NCI-H1105 (cell line): ENCODE measurements at regions not wholly inside any gene's neighbourhood (a gene's known extent, or its start where the extent isn't known, plus 50 kb on each side); places are given as distances from the start of the nearest gene placed in this dataset.
"Not testable (repeated sequence)": the region's sequence is repeated elsewhere in the genome, so short reads cannot be mapped to it uniquely, and the experiment has no call there.

Experiments
- DNase-seq: peaks from one replicate; lab custom pipeline; 2025; lab: John Stamatoyannopoulos, UW

DNA sequence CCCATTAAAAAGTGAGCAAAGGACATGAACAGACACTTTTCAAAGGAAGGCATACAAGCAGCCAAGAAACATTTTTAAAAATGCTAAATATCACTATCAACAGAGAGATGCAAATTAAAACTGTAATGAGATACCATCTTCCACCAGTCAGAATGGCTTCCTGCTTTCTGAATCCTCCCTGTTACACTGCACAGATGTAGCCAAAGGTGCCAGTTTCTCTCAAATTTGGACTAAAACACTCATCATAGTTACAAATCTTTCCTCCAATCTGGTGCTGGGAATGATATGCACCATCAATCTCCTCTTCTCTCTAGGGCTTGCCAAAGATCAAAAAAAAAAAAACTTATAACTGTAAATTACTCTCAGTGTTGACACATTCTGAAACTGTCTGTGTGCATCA, 311.8 kb upstream of the CLEC14A start:
- DNase-seq: no peak

GRCh38 chr14:38561657-38562056, 305.8 kb upstream of the CLEC14A start:
- no peak for DNase-seq

DNA sequence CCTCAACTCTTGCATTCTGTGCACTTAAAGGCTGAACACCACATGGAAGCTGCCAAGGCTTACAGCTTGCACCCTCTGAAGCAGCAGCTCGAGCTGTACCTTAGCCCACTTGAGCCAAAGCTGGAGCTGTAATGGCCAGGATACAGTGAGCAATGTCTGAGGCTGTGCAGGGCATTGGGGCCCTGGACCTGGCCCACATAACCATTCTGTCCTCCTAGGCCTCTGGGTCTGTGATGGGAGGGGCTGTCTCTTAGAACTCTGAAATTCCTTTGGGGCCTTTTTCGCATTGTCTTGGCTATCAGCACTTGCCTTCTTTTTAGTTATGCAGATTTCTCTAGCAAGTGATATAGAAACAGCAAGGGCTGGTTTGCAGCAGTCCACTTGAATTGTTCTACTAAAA, 303.8 kb upstream of the CLEC14A start:
- no peak for DNase-seq

GRCh38 chr14:38557391-38557790, 301.5 kb upstream of the CLEC14A start:
- DNase-seq: not testable (repeated sequence)

GRCh38 chr14:38556252-38556651, 300.4 kb upstream of the CLEC14A start:
- no peak for DNase-seq

DNA sequence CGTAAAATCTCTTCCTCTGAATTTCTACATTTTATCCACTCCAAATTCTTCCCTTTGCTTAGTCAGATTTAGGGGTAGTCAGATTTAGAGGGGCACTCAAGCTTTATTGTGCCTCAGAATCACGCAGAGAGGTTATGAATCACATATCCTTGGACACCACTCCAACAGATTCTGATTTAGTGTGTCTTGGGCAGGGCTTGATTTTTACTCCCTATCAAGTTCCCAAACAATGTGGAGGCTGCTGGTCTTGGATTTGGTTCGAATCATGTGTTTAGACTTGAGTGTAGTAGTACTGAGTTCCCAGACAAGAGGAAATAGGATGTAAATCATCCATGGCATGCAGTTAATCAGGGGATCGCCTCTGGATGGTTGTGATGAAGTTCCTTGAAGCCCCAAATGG, 298.1 kb upstream of the CLEC14A start:
- no peak for DNase-seq

DNA sequence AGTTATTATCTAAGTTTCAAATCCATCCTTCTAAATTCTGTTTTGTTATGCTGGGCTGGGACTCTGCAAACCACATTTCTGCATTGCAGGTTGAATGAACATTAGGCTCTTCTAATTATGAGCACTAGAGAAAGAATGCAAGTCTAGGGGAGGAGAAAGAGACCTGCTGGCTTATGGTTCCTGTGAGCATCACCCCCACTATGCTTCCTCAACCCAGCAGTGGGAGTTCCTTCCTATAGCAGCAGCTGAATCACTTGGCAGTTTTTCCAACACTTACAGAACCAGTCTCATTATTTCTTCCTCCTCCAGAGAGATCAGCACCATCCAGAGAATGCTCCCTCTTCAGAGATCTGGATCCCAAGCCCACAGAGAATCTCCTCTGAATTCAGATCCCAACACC, 297.7 kb upstream of the CLEC14A start:
- no peak for DNase-seq

GRCh38 chr14:38549564-38549963, 293.7 kb upstream of the CLEC14A start:
- no peak for DNase-seq

- DNase-seq: no peak
Observed at GRCh38 chr14:38547961-38548490, 292.1 kb upstream of the CLEC14A start.

DNA sequence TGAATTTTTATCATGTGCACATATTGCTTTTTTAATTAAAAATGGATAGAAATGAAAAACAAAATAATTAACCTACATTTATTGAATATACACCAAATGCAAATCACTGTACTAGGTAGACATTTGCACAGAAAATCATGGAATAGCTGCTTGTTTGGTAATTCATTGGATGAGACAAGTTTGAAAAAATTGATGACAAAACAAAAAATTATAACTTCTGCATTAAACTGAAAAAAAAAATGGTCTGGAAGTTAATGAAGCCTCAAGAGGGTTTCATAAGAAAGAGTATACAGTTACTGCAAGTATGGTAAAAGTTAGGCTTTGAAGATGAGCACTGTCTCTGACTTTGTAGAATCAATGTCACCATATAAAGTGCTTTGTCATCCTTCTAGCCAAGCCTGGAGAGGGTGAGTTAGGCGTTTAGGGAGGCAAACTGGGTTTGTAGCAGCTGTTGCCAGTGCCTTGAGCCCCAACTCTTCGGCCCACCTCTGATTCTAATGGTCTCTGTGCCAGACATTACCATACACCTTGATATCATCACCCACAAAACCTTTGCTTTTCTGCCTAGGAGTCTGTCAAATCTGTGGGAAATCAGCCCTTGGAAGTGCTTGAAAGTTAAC, 291.1 kb upstream of the CLEC14A start:
- DNase-seq: no peak

GRCh38 chr14:38544776-38545175, 288.9 kb upstream of the CLEC14A start:
- DNase-seq: no peak

DNA sequence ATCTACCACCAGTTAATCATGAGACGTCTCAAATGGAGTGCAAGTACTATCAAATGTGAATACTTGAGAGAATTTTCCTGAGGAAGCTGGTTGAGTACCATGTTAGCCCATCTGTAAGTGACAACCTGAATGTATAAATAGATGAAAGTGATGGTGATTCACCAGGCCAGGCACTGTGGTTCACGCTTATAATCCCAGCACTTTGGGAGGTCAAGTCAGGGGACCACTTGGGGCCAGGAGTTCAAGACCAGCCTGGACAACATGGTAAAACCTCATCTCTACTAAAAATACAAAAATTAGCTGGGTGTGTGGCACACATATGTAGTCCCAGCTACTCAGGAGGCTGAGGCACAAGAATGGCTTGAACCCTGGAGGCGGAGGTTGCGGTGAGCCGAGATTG, 288.0 kb upstream of the CLEC14A start:
- DNase-seq: not testable (repeated sequence)

GRCh38 chr14:38538053-38538452, 282.2 kb upstream of the CLEC14A start:
- not testable (repeated sequence) for DNase-seq

GRCh38 chr14:38536376-38537038, 280.6 kb upstream of the CLEC14A start:
- DNase-seq: no peak

- no peak for DNase-seq
Observed at GRCh38 chr14:38528582-38528981, 272.7 kb upstream of the CLEC14A start.

GRCh38 chr14:38527502-38527878, 271.6 kb upstream of the CLEC14A start:
- DNase-seq: no peak

DNA sequence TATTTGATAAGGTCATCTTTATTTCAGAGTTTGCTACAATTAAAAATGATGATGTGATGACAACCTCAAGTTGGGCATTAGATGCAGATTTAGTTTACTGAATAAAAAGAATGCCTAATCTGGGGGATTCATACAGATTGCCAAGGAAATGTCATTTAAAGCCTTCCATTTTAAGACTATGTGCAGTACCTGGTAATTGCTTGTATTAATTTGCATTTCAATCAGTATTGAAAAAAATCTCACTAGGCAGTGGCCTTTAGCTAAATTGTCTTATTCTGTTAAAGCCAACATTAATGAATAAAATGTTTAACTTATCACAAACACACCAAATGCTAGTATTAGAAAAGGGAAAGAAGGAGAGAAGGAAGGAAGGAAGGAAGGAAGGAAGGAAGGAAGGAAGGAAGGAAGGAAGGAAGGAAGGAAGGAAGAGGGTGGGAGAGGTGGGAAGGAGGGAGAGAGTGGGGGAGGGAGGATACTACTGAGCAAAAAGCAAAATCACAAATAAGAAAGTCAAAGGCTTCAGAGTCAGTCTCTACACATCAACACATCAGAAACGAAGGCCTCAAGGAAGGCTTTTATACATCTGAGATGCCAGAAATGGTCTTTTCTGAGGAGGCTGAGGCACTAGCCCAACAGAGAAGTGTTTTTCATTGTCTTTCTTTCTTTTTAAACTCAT, 271.1 kb upstream of the CLEC14A start:
- no peak for DNase-seq

- no peak for DNase-seq
Observed at GRCh38 chr14:38524636-38525509, 269.0 kb upstream of the CLEC14A start.

GRCh38 chr14:38522724-38523123, 266.8 kb upstream of the CLEC14A start:
- DNase-seq: no peak

DNA sequence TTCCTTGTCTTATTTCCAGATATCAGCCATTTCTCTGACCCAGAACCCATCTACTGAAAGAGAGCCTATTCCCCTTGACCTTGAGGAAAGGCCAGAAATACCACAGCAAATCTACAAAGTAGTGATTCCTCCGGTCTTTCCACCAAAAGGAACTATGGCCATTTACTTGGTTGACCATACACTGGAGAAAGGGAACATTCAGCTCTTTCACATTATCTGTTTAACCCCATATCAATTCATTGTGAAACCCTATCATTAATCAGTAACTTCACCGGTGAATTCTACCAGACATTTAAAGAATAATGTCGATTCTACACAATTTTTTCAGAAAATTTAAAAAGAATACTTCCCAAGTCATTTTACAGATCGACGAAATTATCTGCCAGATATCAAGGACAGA, 265.7 kb upstream of the CLEC14A start:
- DNase-seq: no peak

GRCh38 chr14:38517426-38517825, 261.5 kb upstream of the CLEC14A start:
- DNase-seq: no peak

DNA sequence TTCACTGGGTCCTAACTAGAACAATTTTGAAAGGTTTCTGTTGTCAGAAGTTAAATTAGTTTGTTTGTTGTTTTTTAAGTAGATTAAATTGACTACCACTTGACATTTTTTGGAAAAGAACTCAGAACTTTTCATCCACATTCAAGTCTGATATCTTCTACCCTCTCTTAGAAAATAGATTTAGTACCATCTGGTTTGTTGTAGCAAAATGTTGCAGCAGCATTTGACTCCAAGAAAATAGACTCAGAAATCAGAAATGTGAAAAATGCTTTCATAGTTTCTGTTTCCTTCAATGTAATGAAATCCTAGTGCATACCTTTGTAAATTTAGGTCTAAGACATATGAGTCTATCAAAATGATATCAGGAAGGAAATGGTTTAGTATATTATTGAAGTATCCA, 256.3 kb upstream of the CLEC14A start:
- no peak for DNase-seq
